ENCODE measurements at regions not wholly inside any gene's neighbourhood (a gene's known extent, or its start where the extent isn't known, plus 50 kb on each side); places are given as distances from the start of the nearest gene placed in this dataset.

DNA sequence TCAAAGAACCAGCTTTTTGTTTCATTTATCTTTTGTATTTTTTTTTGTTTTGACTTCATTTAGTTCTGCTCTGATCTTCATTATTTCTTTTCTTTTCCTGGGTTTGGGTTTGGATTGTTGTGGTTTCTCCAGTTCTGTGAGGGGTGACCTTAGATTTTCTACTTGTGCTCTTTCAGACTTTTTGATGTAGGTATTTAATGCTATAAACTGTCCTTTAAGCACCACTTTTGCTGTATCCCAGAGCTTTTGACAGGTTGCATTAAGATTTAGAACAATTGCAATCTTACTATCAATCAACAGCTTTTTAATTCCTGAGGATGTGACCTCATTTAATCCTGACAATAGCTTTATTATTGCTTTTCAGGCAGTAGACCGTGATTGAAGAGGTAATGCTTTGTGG is 94.3 kb downstream of the ZNF280B start:
- no peak for DNase-seq (ENCODE audit: extremely low read depth, low read depth)

DNA sequence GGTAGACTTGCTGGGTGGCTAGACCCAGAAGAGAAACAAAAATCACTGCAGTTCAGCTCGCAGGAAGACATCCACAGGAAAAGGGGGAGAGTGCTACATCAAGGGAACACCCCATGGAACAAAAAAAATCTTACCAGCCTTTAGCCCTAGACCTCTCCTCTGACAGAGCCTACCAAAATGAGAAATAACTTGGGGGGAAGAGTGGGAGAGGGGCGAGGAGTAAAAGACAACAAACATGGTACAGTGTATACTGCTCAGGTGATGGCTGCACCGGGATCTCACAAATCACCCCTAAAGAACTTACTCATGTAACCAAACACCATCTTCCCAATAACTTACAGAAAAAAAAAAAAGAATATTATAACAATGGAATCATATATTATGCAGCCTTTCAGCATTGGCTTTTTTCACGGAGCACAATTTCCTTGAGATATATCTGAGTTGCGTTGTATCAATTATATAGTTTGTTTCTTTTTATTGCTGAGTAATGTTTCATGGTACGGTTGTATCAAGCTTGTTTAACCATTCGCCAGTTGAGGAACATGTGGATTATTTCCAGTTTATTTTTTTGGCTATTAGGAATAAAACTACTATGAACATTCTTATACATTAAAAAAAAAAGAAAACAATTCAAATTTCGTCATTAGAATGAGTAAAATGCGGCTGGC is 90.9 kb downstream of the ZNF280B start:
- no peak for DNase-seq (ENCODE audit: extremely low read depth, low read depth)

DNA sequence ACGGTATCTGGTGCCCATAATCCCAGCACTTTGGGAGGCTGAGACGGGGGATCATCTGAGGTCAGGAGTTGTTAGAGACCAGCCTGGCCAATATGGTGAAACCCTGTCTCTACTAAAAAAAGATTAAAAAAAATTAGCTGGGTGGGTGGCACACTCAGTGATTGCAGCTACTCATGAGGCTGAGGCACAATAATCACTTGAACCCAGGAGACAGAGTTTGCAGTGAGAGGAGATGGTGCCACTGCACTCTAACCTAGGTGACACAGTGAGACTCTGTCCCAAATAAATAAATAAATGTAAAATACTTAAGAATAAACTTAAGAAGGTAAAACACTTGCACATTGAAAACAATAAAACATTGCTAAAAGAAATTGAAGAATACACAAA is 90.4 kb downstream of the ZNF280B start:
- no peak for DNase-seq (ENCODE audit: extremely low read depth, low read depth)

DNA sequence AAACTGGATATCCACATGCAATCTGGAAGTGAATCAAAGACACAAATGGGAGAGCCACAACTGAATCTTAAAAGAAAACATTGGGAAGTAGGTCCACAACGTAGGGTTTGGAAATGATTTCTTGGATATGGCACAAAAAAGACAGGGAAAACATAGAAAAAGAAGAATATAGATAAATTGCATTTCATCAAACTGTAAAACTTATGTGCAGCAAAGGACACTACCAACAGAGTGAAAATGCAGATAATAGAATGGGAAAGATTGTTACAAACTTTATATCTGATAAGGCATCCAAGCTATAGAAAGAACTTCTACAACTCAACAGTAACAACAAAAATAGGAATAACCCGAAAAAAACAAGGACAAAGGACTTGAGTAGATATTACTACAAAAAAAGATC is 89.6 kb downstream of the ZNF280B start:
- no peak for DNase-seq (ENCODE audit: extremely low read depth, low read depth)

DNA sequence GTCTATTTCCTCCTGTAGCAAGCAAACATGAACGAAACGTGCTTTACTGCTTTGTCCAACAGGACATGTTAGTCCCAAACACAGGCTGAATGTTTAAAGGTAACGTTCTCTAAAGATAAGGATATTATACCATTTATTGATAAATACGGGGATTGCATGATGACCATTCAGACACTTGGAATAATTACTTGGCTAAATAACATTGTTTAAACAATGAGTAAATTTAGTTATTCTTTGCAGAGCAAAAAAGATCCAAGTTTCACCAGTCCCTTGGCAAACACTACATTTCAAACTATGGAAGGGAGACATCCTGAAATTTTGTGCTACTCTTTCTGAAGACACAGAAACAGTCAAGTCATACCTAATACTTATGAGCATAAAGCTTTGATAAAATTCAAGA is 88.0 kb downstream of the ZNF280B start:
- no peak for DNase-seq (ENCODE audit: extremely low read depth, low read depth)

DNA sequence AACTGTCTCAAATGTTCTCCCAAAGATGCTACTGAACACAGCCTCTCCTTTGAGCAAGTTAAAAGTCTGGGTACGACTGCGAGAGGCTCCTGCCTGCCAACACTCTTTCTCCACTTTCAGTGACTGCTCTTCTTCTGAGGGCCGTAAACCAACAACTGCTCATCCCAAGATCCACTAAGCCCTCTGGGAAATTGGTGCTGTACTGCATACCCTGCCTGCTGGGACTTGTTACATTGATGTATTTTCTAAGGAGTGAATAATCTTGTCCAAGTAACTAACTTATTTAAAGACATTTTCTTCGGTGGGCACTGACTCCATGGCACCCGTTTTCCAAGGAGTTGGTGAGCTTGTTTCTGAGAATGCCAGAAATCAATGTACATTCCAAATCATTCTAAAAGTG is 87.2 kb downstream of the ZNF280B start:
- no peak for DNase-seq (ENCODE audit: extremely low read depth, low read depth)

DNA sequence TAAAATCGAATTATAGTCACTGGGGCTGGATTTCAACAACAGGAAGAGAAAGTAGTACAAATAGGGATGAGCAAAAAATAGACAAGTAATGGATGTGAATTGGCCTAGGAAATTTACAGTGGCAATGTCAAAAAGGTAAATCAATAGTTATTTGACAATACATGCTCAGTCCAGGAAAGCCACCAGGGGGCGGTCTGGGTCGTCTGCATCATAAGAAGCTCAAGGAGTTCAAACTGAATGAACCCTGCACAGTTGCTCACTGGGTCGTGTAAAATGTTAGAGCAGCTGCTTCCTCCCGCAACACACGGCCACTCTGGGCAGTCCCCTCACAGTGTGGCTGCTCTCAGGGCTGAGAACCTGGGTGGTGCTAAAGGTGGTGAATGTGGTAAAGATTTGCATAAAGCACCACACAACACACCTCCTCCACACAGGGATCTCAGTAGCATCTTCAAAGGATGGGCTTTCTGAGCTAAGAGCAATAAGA is 85.9 kb downstream of the ZNF280B start:
- DNase-seq (ENCODE audit: extremely low read depth, low read depth): peak; percentile 31

DNA sequence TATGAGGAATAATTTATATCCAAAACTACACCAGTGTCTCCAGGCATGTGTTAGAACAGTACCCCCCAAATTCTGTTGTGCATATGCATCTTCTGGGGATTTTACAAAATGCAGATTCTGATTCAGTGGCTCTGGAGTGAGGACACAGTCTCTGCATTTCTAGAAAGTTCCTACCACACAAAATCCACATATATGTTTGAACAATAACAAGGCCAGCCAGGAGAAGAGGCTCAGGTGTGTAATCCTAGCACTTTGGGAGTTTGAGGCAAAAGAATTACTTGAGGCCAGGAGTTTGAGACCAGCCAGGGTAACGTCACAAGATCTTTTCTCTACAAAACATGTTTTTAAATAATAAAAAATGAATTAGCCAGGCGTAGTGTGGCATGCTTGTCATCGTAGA is 84.9 kb downstream of the ZNF280B start:
- DNase-seq (ENCODE audit: extremely low read depth, low read depth): no peak

DNA sequence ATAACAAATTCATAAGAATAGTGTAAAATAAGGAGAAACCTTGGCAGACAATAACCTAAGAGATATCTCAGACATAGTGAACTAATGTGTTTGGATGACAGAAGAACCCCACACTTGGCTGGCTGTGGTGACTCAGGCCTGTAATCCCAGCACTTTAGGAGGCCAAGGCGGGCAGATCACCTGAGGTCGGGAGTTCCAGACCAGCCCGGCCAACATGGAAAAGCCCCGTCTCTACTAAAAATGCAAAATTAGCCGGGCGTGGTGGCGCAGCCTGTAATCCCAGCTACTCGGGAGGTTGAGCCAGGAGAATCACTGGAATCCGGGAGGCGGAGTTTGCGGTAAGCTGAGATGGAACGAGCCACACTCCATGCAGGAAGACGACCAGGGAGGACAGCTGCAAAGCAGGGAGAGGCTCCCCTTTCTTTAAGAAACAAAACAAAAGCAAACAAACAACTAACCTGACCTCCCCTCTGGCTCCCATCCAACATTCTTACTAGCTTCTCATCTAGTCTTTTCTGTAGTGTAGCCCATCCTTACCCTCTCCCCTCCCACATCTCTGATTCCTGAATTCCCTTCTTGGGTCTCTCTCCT is 84.2 kb downstream of the ZNF280B start:
- no peak for DNase-seq (ENCODE audit: extremely low read depth, low read depth)

DNA sequence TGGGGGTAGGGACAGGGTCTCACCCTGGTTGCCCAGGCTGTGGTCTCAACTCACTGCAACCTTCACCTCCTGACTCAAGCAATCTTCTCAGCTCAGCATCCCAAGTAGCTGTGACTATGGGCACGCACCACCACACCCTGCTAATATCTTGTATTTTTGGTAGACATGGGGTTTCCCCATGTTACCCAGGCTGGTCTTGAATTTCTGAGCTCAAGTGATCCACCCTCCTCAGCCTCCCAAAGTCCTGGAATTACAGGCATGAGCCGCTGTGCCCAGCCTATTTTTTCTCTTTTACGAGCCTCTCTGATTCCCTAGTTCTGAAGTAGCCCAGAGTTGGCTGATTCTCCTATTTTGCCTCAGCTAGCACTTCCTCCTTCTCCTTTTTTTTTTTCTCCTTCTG is 83.6 kb downstream of the ZNF280B start:
- DNase-seq (ENCODE audit: extremely low read depth, low read depth): no peak

DNA sequence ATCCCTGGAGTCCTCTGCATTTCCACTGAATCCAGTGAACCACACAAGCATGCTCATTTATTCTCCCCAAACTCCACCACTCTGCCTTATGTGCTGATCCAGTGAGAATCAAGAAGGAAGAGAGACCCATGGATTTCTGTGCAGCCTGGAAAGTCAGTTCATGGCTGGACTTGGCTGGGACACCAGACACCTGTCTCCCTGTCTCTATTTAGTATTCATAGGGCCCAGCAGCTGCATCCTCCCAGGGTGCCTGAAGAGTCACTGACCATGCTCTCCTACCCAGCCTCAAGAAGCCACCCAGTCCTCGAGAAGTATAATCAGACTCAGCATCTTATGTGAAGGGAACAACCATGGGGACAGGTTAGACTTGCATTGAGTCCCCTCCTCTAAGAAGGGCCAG is 83.2 kb downstream of the ZNF280B start:
- DNase-seq (ENCODE audit: extremely low read depth, low read depth): no peak

DNA sequence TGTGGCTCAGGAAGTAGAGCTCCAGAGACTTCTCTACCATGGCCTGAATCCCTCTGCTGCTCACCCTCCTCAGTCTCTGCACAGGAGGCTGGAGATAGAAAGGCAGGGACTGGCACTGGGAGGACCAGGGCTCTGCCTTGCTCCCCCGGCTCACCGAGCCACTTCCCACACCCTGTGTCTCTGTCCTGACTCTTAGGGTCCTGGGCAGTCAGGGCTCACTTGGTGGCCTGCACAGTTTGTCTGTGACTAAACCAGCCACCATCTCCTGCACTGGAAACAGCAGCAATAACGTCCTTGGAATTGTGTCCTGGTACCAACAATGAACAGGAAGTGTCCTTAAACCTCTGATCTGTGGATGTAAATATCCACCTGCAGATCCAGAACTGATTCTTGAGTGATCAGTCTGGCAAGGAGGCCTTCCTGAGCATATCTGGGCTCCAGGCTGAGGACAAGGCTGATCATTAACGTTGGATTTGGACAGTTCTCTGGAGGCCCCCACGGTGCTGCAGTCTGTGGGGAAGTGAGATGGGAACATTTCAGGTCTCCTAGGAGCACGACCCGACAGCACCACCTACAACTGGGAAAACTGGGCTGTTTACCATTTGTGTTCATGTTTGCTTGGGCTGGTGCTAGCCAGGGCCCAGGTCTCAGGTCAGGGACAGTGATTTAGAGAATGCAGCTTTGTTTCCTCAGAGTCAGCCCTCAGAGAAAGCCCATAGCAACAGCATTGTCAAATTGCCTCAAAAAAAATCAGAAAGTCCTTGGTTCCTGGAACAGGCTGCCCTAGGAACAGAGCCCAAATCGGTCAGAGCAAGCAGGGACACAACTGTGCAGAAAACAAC is 82.5 kb downstream of the ZNF280B start:
- no peak for DNase-seq (ENCODE audit: extremely low read depth, low read depth)

DNA sequence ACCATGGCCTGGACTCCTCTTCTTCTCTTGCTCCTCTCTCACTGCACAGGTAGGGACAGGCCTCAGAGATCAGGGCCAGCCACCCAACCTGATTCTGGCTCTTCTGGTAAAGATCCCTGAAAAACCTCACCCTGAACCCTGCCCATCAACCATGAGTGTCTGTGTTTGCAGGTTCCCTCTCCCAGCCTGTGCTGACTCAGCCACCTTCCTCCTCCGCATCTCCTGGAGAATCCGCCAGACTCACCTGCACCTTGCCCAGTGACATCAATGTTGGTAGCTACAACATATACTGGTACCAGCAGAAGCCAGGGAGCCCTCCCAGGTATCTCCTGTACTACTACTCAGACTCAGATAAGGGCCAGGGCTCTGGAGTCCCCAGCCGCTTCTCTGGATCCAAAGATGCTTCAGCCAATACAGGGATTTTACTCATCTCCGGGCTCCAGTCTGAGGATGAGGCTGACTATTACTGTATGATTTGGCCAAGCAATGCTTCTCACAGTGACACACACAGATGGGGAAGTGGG is 80.9 kb downstream of the ZNF280B start:
- DNase-seq (ENCODE audit: extremely low read depth, low read depth): no peak

DNA sequence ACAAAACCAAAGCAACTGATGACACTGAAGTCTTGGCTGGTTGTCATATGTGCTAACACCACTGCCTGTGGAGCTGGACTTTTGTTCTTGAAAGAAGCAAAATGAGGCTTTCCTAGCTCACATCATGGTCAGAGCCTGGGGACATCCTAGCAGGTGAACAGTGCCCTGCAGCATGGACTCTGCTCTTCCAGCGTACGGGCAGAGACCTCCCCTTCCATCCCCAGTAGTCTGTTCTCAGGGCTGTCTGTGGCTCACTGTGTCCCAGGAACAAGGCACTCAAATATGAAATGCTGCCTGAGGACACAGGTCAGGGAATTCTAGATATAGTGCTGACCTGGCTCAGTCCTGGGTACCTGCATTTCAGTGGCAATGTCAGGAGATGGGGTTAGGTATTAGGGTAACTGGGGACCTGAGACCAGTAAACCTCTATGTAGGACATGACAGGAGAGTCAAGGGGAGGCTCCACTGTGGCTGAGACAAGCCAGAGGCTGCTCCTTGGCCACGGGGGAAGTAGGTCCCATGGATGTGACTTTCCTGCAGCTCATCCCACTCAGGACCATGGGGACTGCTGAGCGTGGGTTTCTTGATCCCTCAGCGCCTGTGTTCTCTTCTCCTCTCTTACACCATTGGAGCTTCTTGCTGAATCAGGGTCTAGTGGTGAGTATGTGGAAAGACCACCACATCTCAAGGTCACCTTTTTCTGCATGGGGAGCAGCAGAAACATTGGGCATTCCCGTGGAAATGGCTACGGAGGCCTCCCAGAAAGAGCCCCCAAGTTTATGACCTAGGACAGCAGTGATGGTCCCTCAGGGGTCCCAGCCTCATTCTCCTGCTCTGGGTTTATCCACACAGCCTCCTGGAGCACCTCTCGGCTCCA is 80.1 kb downstream of the ZNF280B start:
- no peak for DNase-seq (ENCODE audit: extremely low read depth, low read depth)

DNA sequence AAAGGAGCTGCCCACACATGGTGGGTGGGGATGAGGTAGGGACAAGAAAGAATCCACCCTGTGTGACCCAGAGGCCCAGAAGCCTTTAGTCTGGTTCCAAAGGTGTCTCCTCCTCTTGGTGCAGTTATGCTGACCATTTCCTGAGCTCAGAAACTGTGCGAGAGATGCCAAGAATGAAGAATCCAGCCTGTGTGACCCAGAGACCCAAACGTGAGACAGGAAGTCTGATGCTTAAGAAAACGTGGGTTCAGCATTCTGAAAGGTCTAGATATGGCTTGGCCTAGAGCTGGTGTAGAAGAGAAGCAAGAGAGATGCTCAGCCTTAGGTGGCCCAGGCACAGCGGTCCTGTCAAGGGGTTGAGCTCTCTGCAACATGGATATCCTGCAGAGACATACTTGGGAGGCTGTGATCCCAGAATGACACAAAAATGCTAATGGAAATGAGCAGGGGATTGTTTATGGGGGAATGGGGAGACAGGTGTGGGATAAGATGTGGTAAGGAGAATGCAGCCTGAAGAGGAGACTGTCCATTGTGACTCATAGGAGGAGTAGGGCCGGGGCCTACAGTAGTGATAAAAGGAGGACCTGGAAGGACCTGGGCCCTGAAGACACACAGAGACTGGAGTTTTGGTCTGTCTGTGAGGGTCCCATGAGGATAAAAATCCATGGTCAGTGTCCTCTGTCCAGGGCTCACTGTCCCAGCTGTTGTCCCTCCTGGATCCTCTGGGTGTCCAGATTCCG is 79.0 kb downstream of the ZNF280B start:
- DNase-seq (ENCODE audit: extremely low read depth, low read depth): no peak

DNA sequence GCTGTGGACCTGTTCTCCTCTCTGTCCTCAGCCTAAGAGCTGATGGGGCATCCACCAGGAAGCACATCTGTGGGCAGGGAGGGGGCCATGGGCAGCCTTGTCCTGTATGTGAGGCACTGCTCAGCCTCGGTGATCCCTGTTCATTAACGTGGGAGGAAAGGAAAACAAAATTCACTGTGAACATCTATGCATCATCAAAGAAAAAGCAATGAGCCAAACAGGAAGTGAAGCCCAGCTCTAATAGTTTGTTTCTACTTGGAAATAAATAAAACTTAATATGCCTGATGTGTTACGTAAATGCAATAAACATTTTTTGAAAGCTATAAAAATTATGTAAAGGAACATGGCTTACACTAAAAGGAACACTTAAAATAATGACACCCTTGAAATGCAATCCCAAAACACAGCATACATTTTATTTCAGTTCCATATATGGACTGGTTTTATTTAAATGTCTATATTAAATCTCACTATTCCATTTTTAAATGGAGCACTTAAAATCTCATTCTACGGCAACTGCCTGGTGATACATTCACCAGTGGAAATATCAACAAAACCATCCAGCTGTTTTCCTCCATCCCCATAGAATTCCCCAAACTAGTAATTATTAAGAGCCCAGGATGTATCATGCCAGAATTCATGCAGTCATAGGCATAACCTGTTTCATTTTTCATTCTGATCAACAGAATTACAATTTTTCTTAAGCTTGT is 78.3 kb downstream of the ZNF280B start:
- no peak for DNase-seq (ENCODE audit: extremely low read depth, low read depth)

DNA sequence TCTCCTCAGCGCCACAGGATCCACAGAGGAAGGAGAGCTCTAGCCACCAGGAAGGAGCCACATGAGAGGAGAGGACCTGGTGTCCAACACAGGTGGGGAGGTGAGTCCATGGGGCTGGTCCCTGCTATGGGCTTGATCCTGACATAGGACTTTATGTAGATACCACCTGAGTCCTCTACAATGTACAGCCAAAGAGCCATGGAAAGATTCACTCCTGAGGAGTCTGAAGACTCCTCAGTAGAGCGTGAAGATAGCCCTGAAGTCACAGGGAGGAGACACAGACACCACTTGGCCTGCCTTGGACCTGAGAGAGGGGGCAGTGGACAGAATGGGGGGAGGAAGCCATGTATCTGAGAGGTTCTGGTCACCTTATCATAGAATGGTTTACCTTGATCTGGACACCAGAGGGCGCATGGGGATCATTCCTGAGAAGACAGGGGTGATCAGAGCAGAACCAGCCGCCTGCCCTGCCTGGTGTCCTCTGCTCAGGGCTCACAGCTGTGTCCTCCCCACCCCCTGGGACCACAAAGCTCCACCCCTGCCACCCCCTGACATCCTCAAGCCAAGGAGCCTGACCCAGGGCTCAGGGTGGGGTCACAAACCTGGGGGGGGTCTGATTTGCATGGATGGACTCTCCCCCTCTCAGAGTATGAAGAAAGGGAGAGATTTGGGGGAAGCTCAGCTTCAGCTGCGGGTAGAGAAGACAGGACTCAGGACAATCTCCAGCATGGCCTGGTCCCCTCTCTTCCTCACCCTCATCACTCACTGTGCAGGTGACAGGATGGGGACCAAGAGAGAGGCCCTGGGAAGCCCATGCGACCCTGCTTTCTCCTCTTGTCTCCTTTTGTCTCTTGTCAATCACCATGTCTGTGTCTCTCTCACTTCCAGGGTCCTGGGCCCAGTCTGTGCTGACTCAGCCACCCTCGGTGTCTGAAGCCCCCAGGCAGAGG is 77.0 kb downstream of the ZNF280B start:
- peak; percentile 44 for DNase-seq (ENCODE audit: extremely low read depth, low read depth)

DNA sequence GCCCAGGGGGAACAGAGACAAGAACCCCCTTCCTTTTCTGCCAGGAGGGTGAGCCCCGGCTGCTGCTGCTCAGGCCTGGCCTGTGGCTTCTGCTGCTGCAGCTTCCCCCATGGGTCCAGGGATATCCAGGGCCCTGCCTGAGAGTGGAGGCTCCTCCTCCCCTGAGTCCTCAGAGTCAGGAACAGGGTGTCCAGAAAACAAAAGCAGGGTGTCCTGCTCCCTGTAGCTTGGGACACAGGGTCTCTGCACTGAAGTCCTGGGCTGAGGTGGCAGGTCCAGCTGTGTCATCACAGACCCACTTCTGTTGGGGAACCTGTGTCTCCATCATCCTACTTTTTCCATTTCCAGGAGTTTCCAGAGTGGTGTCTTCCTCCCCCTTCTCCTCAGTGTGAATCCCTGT is 76.1 kb downstream of the ZNF280B start:
- DNase-seq (ENCODE audit: extremely low read depth, low read depth): no peak

All from NCI-H460 (cell line).